Urinary bladder (tissue), 3 donors: ENCODE measurements at regions not wholly inside any gene's neighbourhood (a gene's known extent, or its start where the extent isn't known, plus 50 kb on each side); places are given as distances from the start of the nearest gene placed in this dataset.

Source experiments
- DNase-seq: peaks from one replicate; pipeline ENCODE4 v3.0.0-alpha.2; 2015; ENCODE audit errors: extremely low spot score
- H3K27ac ChIP-seq: one replicate; pipeline ENCODE4 v1.5.1; 2013; ENCODE audit warnings: low read depth, mild to moderate bottlenecking, moderate library complexity
- H3K36me3 ChIP-seq: one replicate; pipeline ENCODE4 v1.6.1; 2013; ENCODE audit warnings: mild to moderate bottlenecking, moderate library complexity; ENCODE audit not compliant: insufficient read depth
- H3K4me1 ChIP-seq: one replicate; pipeline ENCODE4 v1.6.1; 2013; ENCODE audit warnings: mild to moderate bottlenecking, moderate library complexity; ENCODE audit not compliant: insufficient read depth
- H3K4me3 ChIP-seq: one replicate; pipeline ENCODE4 v1.5.1; 2013; ENCODE audit warnings: low read depth, low read length
- WGBS: extraction: QIAGEN DNeasy Blood & Tissue Kit; methylation state at CpG from one replicate; pipeline ENCODE4 v1.1.7; 2013; 5-methylcytosine and 5-hydroxymethylcytosine counted together
- donor health status: healthy with polysubstance abuse.
- donor health status: healthy.

DNA sequence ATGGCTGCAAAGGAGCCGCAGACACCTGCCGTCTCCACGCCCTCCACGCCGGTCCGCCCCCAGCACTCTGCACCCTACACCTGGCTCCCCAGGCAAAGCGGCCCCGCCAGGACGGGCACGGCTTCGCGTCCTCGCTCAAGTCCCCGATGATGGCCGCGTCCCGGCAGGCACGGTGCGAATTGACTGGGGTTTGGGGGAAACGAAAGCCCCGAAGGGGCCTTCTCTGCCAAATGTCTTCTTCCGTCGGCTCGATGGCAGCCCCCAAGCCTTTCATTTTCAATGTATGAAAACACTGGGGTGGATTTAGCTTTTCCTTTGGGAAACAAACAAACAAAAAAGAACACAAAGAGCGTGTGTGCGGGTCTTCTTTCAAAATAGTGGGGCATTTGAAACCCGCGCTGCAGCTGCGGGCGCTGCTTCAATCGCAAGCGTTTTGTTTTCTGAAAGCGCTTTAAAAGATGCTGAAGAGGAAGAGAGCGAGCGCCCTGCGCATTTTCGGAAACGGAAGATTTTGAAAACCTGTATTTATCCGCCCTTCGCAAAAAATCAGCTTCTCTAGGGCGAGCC lies 160.0 kb downstream of the RMI1 start:
- WGBS, result 8% methylated on average over 41 of the region's 41 CpGs
- H3K4me3 ChIP-seq, result peak overlapping the region; percentile 17
- H3K4me1 ChIP-seq, result no peaks in the 10 kb centered on the region
- no peak overlapping the region for H3K27ac ChIP-seq
- H3K36me3 ChIP-seq, result no peaks in the 10 kb centered on the region
- no peak for DNase-seq

GRCh38 chr9:84141741-84142370 lies 161.3 kb downstream of the RMI1 start:
- H3K36me3 ChIP-seq, result no peaks in the 10 kb centered on the region
- DNase-seq, result no peak
- no peak overlapping the region for H3K27ac ChIP-seq
- H3K4me3 ChIP-seq, result no peak overlapping the region
- 76% methylated on average over 7 of the region's 7 CpGs for WGBS
- no peaks in the 10 kb centered on the region for H3K4me1 ChIP-seq

- Histone ChIP-seq H3K27ac (no peak overlapping the region), H3K4me1 (no peaks in the 10 kb centered on the region), H3K4me3 (no peak overlapping the region), H3K36me3 (no peaks in the 10 kb centered on the region)
- 79% methylated on average over 3 of the region's 3 CpGs for WGBS
- DNase-seq, result no peak
Measured at GRCh38 chr9:84145031-84145430, 164.4 kb downstream of the RMI1 start.

GRCh38 chr9:84145780-84146179 lies 165.2 kb downstream of the RMI1 start:
- Histone ChIP-seq H3K27ac (no peak overlapping the region), H3K36me3 (no peaks in the 10 kb centered on the region), H3K4me1 (no peaks in the 10 kb centered on the region), H3K4me3 (no peak overlapping the region)
- DNase-seq, result no peak
- WGBS, result 79% methylated on average over 2 of the region's 2 CpGs

GRCh38 chr9:84146893-84147710 lies 166.5 kb downstream of the RMI1 start:
- Histone ChIP-seq H3K4me1 (no peaks in the 10 kb centered on the region), H3K4me3 (no peak overlapping the region), H3K36me3 (no peaks in the 10 kb centered on the region), H3K27ac (no peak overlapping the region)
- WGBS, result 45% methylated on average over 6 of the region's 6 CpGs
- no peak for DNase-seq

- H3K27ac ChIP-seq, result no peak overlapping the region
- 83% methylated on average over 5 of the region's 5 CpGs for WGBS
- no peaks in the 10 kb centered on the region for H3K36me3 ChIP-seq
- no peaks in the 10 kb centered on the region for H3K4me1 ChIP-seq
- no peak overlapping the region for H3K4me3 ChIP-seq
- DNase-seq, result no peak
Measured at GRCh38 chr9:84151236-84151635, 170.6 kb downstream of the RMI1 start.

DNA sequence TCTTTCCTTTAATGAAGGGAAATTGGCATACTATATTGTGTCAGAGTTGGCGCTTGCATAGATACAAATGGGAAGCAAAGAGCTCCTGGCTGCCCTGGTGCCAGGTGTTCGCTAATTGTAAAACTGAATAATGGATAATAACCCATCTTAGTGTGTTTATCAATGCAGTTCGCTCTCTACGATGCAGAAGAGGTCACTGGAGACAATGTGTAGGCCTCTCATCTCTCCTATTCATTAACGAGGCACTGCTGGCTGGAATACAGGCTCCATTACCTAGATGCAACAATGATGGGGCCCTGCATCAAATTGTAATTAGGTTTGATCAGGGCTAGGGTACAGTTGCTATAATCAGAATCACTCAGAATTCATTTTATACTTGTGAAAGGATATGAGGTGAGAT lies 171.0 kb downstream of the RMI1 start:
- Histone ChIP-seq H3K36me3 (no peaks in the 10 kb centered on the region), H3K27ac (no peak overlapping the region), H3K4me3 (no peak overlapping the region), H3K4me1 (no peaks in the 10 kb centered on the region)
- 87% methylated on average over 5 of the region's 5 CpGs for WGBS
- DNase-seq, result no peak

- no peak for DNase-seq
- 71% methylated on average over 1 of the region's 1 CpG for WGBS
- Histone ChIP-seq H3K36me3 (no peaks in the 10 kb centered on the region), H3K4me1 (no peaks in the 10 kb centered on the region), H3K27ac (no peak overlapping the region), H3K4me3 (no peak overlapping the region)
Measured at GRCh38 chr9:84152204-84152603, 171.6 kb downstream of the RMI1 start.

DNA sequence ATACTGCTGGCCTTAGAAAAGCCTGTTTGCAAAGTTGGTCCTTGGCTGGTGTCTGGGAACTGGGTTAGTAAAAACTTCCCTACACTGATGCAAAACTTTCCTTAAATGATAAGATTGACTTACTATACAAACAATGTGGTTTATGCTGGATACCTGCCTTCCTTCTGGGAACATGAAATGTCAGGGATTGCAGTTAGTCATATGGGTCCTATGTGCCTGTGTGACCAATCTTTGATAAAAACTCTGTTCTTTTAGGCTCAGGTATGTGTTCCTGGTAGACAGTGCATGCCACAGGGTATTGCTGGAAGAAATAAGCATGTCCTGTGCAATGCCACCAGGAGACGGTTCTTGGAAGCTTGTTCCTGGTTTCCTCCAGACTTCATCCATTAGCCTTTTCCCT lies 173.3 kb downstream of the RMI1 start:
- 93% methylated on average over 1 of the region's 1 CpG for WGBS
- no peaks in the 10 kb centered on the region for H3K4me1 ChIP-seq

GRCh38 chr9:84154320-84154719 lies 173.7 kb downstream of the RMI1 start:
- WGBS, result 87% methylated on average over 3 of the region's 3 CpGs
- Histone ChIP-seq H3K27ac (no peak overlapping the region), H3K4me1 (no peaks in the 10 kb centered on the region)

More for the DNA sequence above, 173.3 kb downstream of the RMI1 start:
- DNase-seq, result no peak
- no peaks in the 10 kb centered on the region for H3K36me3 ChIP-seq
- H3K27ac ChIP-seq, result no peak overlapping the region
- no peak overlapping the region for H3K4me3 ChIP-seq

GRCh38 chr9:84163052-84163650 lies 177.4 kb downstream of the SLC28A3 start:
- DNase-seq, result no peak
- WGBS, result 59% methylated on average over 5 of the region's 5 CpGs
- Histone ChIP-seq H3K36me3 (no peaks in the 10 kb centered on the region), H3K27ac (no peak overlapping the region), H3K4me3 (no peak overlapping the region), H3K4me1 (no peaks in the 10 kb centered on the region)

More at GRCh38 chr9:84154320-84154719, 173.7 kb downstream of the RMI1 start:
- H3K4me3 ChIP-seq, result no peak overlapping the region
- H3K36me3 ChIP-seq, result no peaks in the 10 kb centered on the region
- no peak for DNase-seq

DNA sequence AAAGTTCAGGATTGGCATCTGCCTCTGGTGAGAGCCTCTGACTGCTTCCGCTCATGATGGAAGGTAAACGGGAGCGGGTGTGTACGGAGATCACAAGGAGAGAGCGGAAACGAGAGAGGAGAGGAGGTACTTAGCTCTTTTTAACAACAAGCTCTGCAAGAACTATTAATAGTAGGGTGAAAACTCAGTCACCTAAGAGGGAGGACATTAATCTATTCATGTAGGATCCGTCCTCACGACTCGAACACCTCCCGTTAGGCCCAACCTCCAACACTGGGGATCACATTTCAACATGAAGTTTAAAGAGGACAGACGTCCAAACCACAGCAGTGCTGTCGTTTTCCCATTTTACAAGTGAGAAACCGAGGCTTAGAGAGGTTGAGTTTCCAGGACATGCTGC lies 173.7 kb downstream of the SLC28A3 start:
- Histone ChIP-seq H3K27ac (no peak overlapping the region), H3K4me3 (no peak overlapping the region), H3K36me3 (no peaks in the 10 kb centered on the region), H3K4me1 (no peaks in the 10 kb centered on the region)
- WGBS, result 66% methylated on average over 13 of the region's 13 CpGs
- no peak for DNase-seq

DNA sequence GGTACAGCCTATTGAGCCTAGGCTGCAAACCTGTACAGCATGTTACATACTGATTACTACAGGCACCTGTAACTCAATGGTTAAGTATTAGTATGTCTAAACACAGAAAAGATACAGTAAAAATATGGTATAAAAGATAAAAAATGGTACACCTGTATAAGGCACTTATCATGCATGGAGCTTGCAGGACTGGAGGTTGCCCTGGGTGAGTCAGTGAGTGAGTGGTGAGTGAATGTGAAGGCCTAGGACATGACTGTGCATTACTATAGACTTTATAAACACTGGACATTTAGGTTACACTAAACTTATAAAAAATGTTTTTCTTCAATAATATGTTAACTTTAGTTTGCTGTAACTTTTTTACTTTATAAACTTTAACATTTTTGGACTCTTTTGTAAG lies 171.3 kb downstream of the SLC28A3 start:
- H3K4me3 ChIP-seq, result no peak overlapping the region
- H3K27ac ChIP-seq, result no peak overlapping the region
- DNase-seq, result no peak
- H3K36me3 ChIP-seq, result no peaks in the 10 kb centered on the region
- no peaks in the 10 kb centered on the region for H3K4me1 ChIP-seq
